Esophagus muscularis mucosa (tissue), 4 donors: ENCODE measurements at regions not wholly inside any gene's neighbourhood (a gene's known extent, or its start where the extent isn't known, plus 50 kb on each side); places are given as distances from the start of the nearest gene placed in this dataset.

Experiments used
- DNase-seq: peaks from one replicate; pipeline ENCODE4 v3.0.0-alpha.2; 2017; ENCODE audit errors: extremely low spot score
- H3K27ac ChIP-seq, 4 donors: fragments of 200-600 bp; sonication (generic); replicated peaks in 1 of 4; 1 replicate in 3 of 4; 2 replicates in 1 of 4; pipeline ENCODE4 v1.5.1; 2016 to 2019; ENCODE audit warnings: mild to moderate bottlenecking in 1 of 4
- H3K27me3 ChIP-seq, 4 donors: fragments of 200-600 bp; sonication (generic); one replicate each; pipeline versions ENCODE4 v1.5.1 to v1.6.0; 2016 to 2019
- H3K36me3 ChIP-seq, 4 donors: fragments of 200-600 bp; sonication (generic); one replicate each; pipeline ENCODE4 v1.5.1; 2016 to 2019
- H3K4me1 ChIP-seq, 4 donors: fragments of 200-600 bp; sonication (generic); one replicate each; pipeline ENCODE4 v1.5.1; 2016 to 2019
- H3K4me3 ChIP-seq, 4 donors: fragments of 200-600 bp; sonication (generic); 1 replicate in 2 of 4; 2 replicates in 2 of 4; pipeline ENCODE4 v1.5.1; 2016 to 2019; ENCODE audit warnings: mild to moderate bottlenecking in 4 of 4, moderate library complexity in 1 of 4
- H3K9me3 ChIP-seq, 4 donors: fragments of 200-600 bp; sonication (generic); 1 replicate in 3 of 4; 2 replicates in 1 of 4; pipeline ENCODE4 v1.5.1; 2016 to 2019
- EP300 ChIP-seq: sonication (generic); formaldehyde crosslinking; IDR thresholded peaks from one replicate; pipeline ENCODE4 v1.6.1; 2017; ENCODE audit warnings: antibody characterized with exemption
- POLR2A ChIP-seq: fragments of 450-650 bp; IDR thresholded peaks from one replicate; pipeline ENCODE4 v1.6.1; 2017; ENCODE audit warnings: antibody characterized with exemption, moderate library complexity, mild to moderate bottlenecking, low read depth
- POLR2AphosphoS5 ChIP-seq, 2 donors: sonication (generic); formaldehyde crosslinking; IDR thresholded peaks; one replicate each; pipeline ENCODE4 v1.6.1; 2017; ENCODE audit warnings: antibody characterized with exemption in 2 of 2
- WGBS: methylation state at CpG from one replicate; pipeline ENCODE4 v1.1.5; 2018; 5-methylcytosine and 5-hydroxymethylcytosine counted together
- intact Hi-C: fragments of 100-400 bp; cut with DNase I; formaldehyde crosslinking; loops from one replicate; pipeline ENCODE4 v1.15.1; 2023
- TF ChIP-seq, protein P1 (sequence below), 3 experiments: fragments of 200-600 bp in 2 of 3; fragments of 450-650 bp in 1 of 3; sonication (generic) in 2 of 3; IDR thresholded peaks; one replicate each; pipeline ENCODE4 v1.5.1; 2017 to 2019; ENCODE audit warnings: antibody characterized with exemption in 3 of 3, mild to moderate bottlenecking in 2 of 3, moderate library complexity in 1 of 3

DNA sequence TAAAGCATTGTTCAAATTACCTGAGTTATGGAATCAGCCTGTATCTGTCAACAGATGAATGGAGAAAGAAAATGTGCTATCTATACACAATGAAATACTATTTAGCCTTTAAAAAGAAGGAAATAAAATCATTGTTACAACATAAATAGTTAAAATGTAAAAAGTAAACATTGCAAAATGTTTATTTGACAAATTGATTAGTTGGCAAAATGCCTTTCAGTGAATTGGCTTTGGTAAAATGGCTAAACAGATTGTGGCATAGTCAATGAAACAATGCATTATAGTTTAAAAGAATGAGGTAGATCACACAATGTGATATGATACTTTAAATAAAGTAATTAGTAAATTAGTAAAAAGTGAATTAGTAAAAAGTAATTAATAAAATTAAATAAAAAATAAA, 204.8 kb upstream of the MAGI2 start:
- Histone ChIP-seq H3K4me3 (no peak overlapping the region), H3K36me3 (no peaks in the 10 kb centered on the region), H3K4me1 (no peaks in the 10 kb centered on the region), H3K27ac (no peak overlapping the region), H3K9me3 (no peaks in the 10 kb centered on the region), H3K27me3 (no peaks in the 10 kb centered on the region)
- TF ChIP-seq EP300 (no peak), POLR2A (no peak), POLR2AphosphoS5 (IDR thresholded peaks at IDR 0.05) (no peak)
- DNase-seq: no peak
- intact Hi-C loops: no loop called here

DNA sequence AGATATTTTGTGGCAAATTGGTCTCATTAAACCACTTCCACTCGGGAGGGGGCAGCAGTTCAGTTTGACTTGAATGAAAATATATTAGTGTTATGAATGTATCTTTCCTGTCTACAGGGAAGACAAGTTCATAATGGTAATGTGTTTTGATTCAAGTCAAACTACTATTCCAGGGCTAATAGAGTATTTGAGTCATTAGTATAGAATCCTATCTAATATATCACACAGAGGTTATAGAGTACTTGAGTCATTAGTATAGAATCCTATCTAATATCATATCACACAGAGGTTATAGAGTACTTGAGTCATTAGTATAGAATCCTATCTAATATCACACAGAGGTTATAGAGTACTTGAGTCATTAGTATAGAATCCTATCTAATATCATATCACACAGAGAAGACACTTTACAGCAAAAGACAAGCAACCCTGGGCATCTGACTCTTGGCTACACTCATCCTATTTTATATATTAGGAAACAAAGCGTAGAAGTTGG, 199.7 kb upstream of the MAGI2 start:
- 76% methylated on average over 2 of the region's 2 CpGs for WGBS
- TF ChIP-seq, protein P1, sequence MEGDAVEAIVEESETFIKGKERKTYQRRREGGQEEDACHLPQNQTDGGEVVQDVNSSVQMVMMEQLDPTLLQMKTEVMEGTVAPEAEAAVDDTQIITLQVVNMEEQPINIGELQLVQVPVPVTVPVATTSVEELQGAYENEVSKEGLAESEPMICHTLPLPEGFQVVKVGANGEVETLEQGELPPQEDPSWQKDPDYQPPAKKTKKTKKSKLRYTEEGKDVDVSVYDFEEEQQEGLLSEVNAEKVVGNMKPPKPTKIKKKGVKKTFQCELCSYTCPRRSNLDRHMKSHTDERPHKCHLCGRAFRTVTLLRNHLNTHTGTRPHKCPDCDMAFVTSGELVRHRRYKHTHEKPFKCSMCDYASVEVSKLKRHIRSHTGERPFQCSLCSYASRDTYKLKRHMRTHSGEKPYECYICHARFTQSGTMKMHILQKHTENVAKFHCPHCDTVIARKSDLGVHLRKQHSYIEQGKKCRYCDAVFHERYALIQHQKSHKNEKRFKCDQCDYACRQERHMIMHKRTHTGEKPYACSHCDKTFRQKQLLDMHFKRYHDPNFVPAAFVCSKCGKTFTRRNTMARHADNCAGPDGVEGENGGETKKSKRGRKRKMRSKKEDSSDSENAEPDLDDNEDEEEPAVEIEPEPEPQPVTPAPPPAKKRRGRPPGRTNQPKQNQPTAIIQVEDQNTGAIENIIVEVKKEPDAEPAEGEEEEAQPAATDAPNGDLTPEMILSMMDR (IDR thresholded peaks at IDR 0.05): no peak
- TF ChIP-seq POLR2A (no peak), POLR2AphosphoS5 (IDR thresholded peaks at IDR 0.05) (no peak), EP300 (no peak)

DNA sequence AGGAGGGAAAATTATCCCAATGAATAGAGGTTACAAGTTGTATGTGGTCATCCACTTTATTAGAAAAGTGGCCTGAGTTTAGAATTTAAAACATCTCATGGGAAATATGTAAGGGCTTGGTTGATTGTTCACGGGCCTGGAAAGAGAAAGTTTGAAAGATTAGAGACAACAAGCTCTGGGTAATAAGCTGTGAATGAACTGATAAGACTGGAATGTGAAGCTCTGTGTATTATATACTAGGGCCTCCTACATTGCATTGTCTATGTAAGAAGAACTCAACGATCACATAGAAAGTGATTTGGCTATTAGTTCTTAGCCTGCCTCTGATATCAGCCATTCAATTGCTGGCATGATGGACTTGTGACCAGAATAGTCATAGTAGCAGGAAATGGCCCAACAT, 199.2 kb upstream of the MAGI2 start:
- no peaks in the 10 kb centered on the region for H3K36me3 ChIP-seq
- no peaks in the 10 kb centered on the region for H3K4me1 ChIP-seq
- intact Hi-C loops: no loop called here
- no peak for DNase-seq
- no peak overlapping the region for H3K4me3 ChIP-seq
- TF ChIP-seq, protein P1 (IDR thresholded peaks at IDR 0.05): no peak
- no peak for TF ChIP-seq EP300
- no peak for TF ChIP-seq POLR2AphosphoS5 (IDR thresholded peaks at IDR 0.05)
- no peak for TF ChIP-seq POLR2A
- H3K27me3 ChIP-seq: peaks cover 0 to 2% (median 0%) of the 10 kb centered on the region in 4 donors
- no peaks in the 10 kb centered on the region for H3K9me3 ChIP-seq
- H3K27ac ChIP-seq: no peak overlapping the region
- 78% methylated on average over 2 of the region's 2 CpGs for WGBS

More for the DNA sequence above, 199.7 kb upstream of the MAGI2 start:
- intact Hi-C loops: no loop called here
- Histone ChIP-seq H3K27me3 (no peaks in the 10 kb centered on the region), H3K4me1 (no peaks in the 10 kb centered on the region), H3K9me3 (no peaks in the 10 kb centered on the region), H3K36me3 (no peaks in the 10 kb centered on the region), H3K27ac (no peak overlapping the region), H3K4me3 (no peak overlapping the region)
- no peak for DNase-seq

DNA sequence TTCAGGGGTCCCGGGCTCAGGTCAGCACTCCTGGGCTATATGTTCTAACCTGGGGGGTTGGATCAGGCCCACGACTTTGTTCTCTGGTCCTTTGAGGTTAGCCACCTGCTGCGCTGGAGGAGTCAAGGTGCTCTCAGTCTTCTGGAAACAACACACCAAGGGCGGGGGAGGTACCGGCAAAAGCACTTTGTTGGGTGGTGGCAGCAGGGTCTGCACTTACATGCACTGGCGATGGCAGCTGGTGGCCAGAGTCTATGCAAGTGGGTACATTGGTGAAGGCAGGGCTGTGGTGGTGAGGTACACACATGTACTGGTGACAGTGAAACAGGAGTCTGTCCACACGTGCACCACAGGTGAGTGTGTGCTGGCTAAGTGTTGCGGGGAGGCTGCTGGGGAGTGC, 194.2 kb upstream of the MAGI2 start:
- intact Hi-C loops: no loop called here
- DNase-seq: no peak
- no peak for TF ChIP-seq POLR2A
- TF ChIP-seq EP300: no peak
- TF ChIP-seq, protein P1 (IDR thresholded peaks at IDR 0.05): no peak
- no peak for TF ChIP-seq POLR2AphosphoS5 (IDR thresholded peaks at IDR 0.05)

DNA sequence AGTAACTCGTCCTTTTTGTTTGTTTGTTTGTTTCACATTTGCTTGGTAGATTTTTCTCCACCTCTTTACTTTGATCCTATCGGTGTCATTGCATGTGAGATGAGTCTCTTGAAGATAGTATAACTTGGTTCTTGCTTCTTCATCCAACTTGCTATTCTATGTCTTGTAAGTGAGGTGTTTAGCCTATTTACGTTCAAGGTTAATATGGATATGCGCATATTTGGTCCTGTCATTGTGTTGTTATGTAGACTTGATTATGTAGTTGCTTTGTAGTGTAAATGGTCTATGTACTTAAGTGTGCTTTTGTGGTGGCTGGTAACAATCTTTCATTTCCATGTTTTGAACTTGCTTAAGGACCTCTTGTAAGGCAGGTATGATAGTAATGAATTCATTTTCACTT, 192.8 kb upstream of the MAGI2 start:
- TF ChIP-seq, protein P1 (IDR thresholded peaks at IDR 0.05): no peak
- TF ChIP-seq POLR2AphosphoS5 (IDR thresholded peaks at IDR 0.05): no peak
- no peak for TF ChIP-seq EP300
- TF ChIP-seq POLR2A: no peak
- Histone ChIP-seq H3K27ac (no peak overlapping the region), H3K36me3 (no peaks in the 10 kb centered on the region), H3K9me3 (no peaks in the 10 kb centered on the region), H3K4me3 (no peak overlapping the region), H3K4me1 (no peaks in the 10 kb centered on the region), H3K27me3 (peaks cover 0 to 2% (median 0%) of the 10 kb centered on the region in 4 donors)
- intact Hi-C loops: no loop called here
- no peak for DNase-seq
- WGBS: 82% methylated on average over 4 of the region's 4 CpGs

More for the DNA sequence above, 194.2 kb upstream of the MAGI2 start:
- H3K36me3 ChIP-seq: no peaks in the 10 kb centered on the region
- H3K4me3 ChIP-seq: no peak overlapping the region
- WGBS: 78% methylated on average over 7 of the region's 8 CpGs
- no peaks in the 10 kb centered on the region for H3K9me3 ChIP-seq
- H3K27me3 ChIP-seq: peaks cover 0 to 2% (median 0%) of the 10 kb centered on the region in 4 donors
- H3K4me1 ChIP-seq: no peaks in the 10 kb centered on the region
- H3K27ac ChIP-seq: no peak overlapping the region
